Endodermal cell (in vitro differentiated cells): ENCODE measurements at regions not wholly inside any gene's neighbourhood (a gene's known extent, or its start where the extent isn't known, plus 50 kb on each side); places are given as distances from the start of the nearest gene placed in this dataset.

ENCODE experiments used
- DNase-seq: peaks from one replicate; pipeline ENCODE4 v3.0.0-alpha.2; 2017
- H3K27ac ChIP-seq: 2 replicates; pipeline ENCODE4 v1.5.1; 2013; ENCODE audit warnings: mild to moderate bottlenecking, low read depth, low read length, moderate library complexity
- H3K27me3 ChIP-seq: 2 replicates; pipeline ENCODE4 v1.6.1; 2013; ENCODE audit warnings: mild to moderate bottlenecking, low read length, moderate library complexity; ENCODE audit not compliant: insufficient read depth, control insufficient read depth, poor library complexity, severe bottlenecking
- H3K36me3 ChIP-seq: 2 replicates; pipeline ENCODE4 v1.7.0; 2013; ENCODE audit warnings: mild to moderate bottlenecking, low read length, moderate library complexity; ENCODE audit not compliant: control insufficient read depth, insufficient read depth
- H3K4me1 ChIP-seq: one replicate; pipeline ENCODE4 v1.7.0; 2013; ENCODE audit warnings: low read length; ENCODE audit not compliant: control insufficient read depth, insufficient read depth
- H3K4me3 ChIP-seq: 2 replicates; pipeline ENCODE4 v1.5.1; 2013; ENCODE audit warnings: mild to moderate bottlenecking, low read length, moderate library complexity
- H3K9ac ChIP-seq: 2 replicates; pipeline ENCODE4 v1.6.1; 2013; ENCODE audit warnings: mild to moderate bottlenecking, low read length, moderate library complexity; ENCODE audit not compliant: poor library complexity, severe bottlenecking; ENCODE audit errors: extremely low read depth
- H3K9me3 ChIP-seq: 2 replicates; pipeline ENCODE4 v1.6.1; 2013; ENCODE audit warnings: mild to moderate bottlenecking, low read length, moderate library complexity; ENCODE audit not compliant: control insufficient read depth
- H3K27ac Mint-ChIP-seq: 2 replicates; pipeline ENCODE4 v1.8.0; 2020; ENCODE audit warnings: mixed read lengths
- H3K27me3 Mint-ChIP-seq: 2 replicates; pipeline ENCODE4 v1.8.0; 2021; ENCODE audit warnings: mild to moderate bottlenecking, mixed read lengths; ENCODE audit not compliant: insufficient read depth
- H3K36me3 Mint-ChIP-seq: 2 replicates; pipeline ENCODE4 v1.8.0; 2020; ENCODE audit warnings: low read depth, mixed read lengths
- H3K4me1 Mint-ChIP-seq: 2 replicates; pipeline ENCODE4 v1.8.0; 2020; ENCODE audit warnings: mixed read lengths
- H3K4me3 Mint-ChIP-seq: 2 replicates; pipeline ENCODE4 v1.8.0; 2020; ENCODE audit warnings: mild to moderate bottlenecking, moderate library complexity, mixed read lengths
- H3K9me3 Mint-ChIP-seq: 2 replicates; pipeline ENCODE4 v1.8.0; 2020; ENCODE audit warnings: mild to moderate bottlenecking, mixed read lengths
- CTCF ChIP-seq: fragments of 200-600 bp; sonication (generic); conservative IDR thresholded peaks from 2 replicates; pipeline ENCODE4 v1.5.0; 2021; ENCODE audit warnings: antibody characterized with exemption, mild to moderate bottlenecking
- WGBS, 2 experiments: methylation state at CpG; one replicate each; pipeline versions ENCODE4 v1.1.5 to v1.1.7; 2013; ENCODE audit warnings: missing lambda C conversion rate in 2 of 2, mixed read lengths in 1 of 2; ENCODE audit not compliant: insufficient coverage in 1 of 2, insufficient read length in 1 of 2; 5-methylcytosine and 5-hydroxymethylcytosine counted together

GRCh38 chr2:139600166-139600565 lies 820.0 kb upstream of the NXPH2 start:
- no peaks in the 10 kb centered on the region for H3K27me3 ChIP-seq
- no peak for TF ChIP-seq CTCF
- peaks cover 3% of the 10 kb centered on the region for H3K9me3 Mint-ChIP-seq
- no peak overlapping the region for H3K4me3 Mint-ChIP-seq
- no peak overlapping the region for H3K9ac ChIP-seq
- 44 to 100% methylated on average over 1 to 2 of the region's 2 CpGs for WGBS, 2 experiments
- peaks cover 3% of the 10 kb centered on the region for H3K9me3 ChIP-seq
- no peak for DNase-seq
- peaks cover 2% of the 10 kb centered on the region for H3K36me3 Mint-ChIP-seq
- H3K36me3 ChIP-seq, result no peaks in the 10 kb centered on the region
- no peaks in the 10 kb centered on the region for H3K4me1 Mint-ChIP-seq
- no peak overlapping the region for H3K27ac Mint-ChIP-seq
- no peak overlapping the region for H3K27ac ChIP-seq
- H3K4me3 ChIP-seq, result no peak overlapping the region
- no peaks in the 10 kb centered on the region for H3K4me1 ChIP-seq
- H3K27me3 Mint-ChIP-seq, result no peaks in the 10 kb centered on the region

DNA sequence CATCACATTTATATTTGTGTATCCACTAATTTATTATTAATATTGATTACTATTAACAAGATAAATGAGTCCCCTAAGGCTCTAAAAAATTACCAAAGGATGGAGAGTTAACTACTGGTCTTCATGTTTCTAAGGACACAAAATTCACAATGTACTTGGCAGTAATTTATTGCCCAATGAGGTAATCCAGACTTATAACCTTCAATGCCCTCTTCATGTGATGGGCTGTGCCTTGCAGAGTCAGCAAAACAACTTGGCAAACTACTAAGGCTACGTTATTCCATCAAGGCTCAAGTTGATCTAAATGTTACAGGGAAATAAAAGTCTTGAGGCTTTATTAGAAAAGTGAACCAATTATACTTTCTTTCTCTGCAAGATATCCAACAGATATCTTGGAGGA lies 804.9 kb upstream of the NXPH2 start:
- Mint-ChIP-seq H3K4me3 (no peak overlapping the region), H3K4me1 (no peaks in the 10 kb centered on the region), H3K9me3 (no peaks in the 10 kb centered on the region), H3K36me3 (no peaks in the 10 kb centered on the region), H3K27me3 (no peaks in the 10 kb centered on the region), H3K27ac (no peak overlapping the region)
- H3K4me3 ChIP-seq, result no peak overlapping the region
- 91 to 100% methylated on average over 1 of the region's 1 CpG for WGBS, 2 experiments
- H3K36me3 ChIP-seq, result no peaks in the 10 kb centered on the region
- H3K9me3 ChIP-seq, result no peaks in the 10 kb centered on the region
- H3K27ac ChIP-seq, result no peak overlapping the region
- no peak for DNase-seq
- no peaks in the 10 kb centered on the region for H3K4me1 ChIP-seq
- H3K9ac ChIP-seq, result no peak overlapping the region
- H3K27me3 ChIP-seq, result no peaks in the 10 kb centered on the region
- no peak for TF ChIP-seq CTCF

DNA sequence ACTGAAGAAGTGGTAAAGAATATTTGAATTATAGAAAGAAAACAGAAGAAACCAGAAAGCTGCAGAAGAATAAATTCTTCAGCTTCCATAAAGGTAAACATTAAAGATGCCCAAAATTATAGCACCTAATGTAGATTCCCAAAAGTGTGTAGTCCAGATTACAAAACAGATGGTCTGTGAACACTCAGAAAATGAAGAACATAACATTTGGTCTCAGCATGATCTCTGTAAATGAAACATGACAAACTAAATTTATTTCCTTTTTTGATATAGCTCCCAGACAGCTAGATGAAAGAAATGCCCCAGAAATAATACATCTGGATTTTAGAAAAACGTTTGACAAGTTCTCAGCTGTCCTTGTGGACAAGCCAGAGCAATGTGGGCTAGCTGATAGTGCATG lies 794.2 kb upstream of the NXPH2 start:
- DNase-seq, result no peak
- H3K27ac Mint-ChIP-seq, result no peak overlapping the region
- H3K9ac ChIP-seq, result no peak overlapping the region
- H3K27me3 ChIP-seq, result no peaks in the 10 kb centered on the region
- H3K9me3 ChIP-seq, result no peaks in the 10 kb centered on the region
- 0 to 45% methylated on average over 1 of the region's 1 CpG for WGBS, 2 experiments
- H3K36me3 ChIP-seq, result no peaks in the 10 kb centered on the region
- no peak for TF ChIP-seq CTCF
- H3K27ac ChIP-seq, result no peak overlapping the region
- H3K4me3 ChIP-seq, result no peak overlapping the region
- no peaks in the 10 kb centered on the region for H3K4me1 Mint-ChIP-seq
- no peaks in the 10 kb centered on the region for H3K4me1 ChIP-seq
- H3K36me3 Mint-ChIP-seq, result no peaks in the 10 kb centered on the region
- H3K27me3 Mint-ChIP-seq, result no peaks in the 10 kb centered on the region
- peaks cover 6% of the 10 kb centered on the region for H3K9me3 Mint-ChIP-seq
- no peak overlapping the region for H3K4me3 Mint-ChIP-seq
